Gastroesophageal sphincter (tissue), 4 donors: ENCODE measurements at regions not wholly inside any gene's neighbourhood (a gene's known extent, or its start where the extent isn't known, plus 50 kb on each side); places are given as distances from the start of the nearest gene placed in this dataset.

ENCODE experiments used
- ATAC-seq: fragments of 150-250 bp; one replicate; pipeline ENCODE4 v1.9.1; 2016; ENCODE audit warnings: mild to moderate bottlenecking, moderate library complexity
- H3K27ac ChIP-seq, 4 donors: fragments of 200-600 bp; sonication (generic) in 3 of 4; 1 replicate in 3 of 4; 2 replicates in 1 of 4; pipeline ENCODE4 v1.5.1; 2016 to 2019
- H3K27me3 ChIP-seq: fragments of 200-600 bp; sonication (generic); one replicate; pipeline ENCODE4 v1.5.1; 2019
- H3K36me3 ChIP-seq, 2 donors: fragments of 200-600 bp; sonication (generic); one replicate each; pipeline ENCODE4 v1.5.1; 2019; ENCODE audit warnings: control low read depth in 1 of 2
- H3K4me1 ChIP-seq, 3 donors: fragments of 200-600 bp; sonication (generic); 1 replicate in 2 of 3; 2 replicates in 1 of 3; pipeline ENCODE4 v1.5.1; 2016 to 2019; ENCODE audit warnings: control low read depth in 2 of 3
- H3K4me3 ChIP-seq, 2 donors: fragments of 200-600 bp; sonication (generic); one replicate each; pipeline ENCODE4 v1.5.1; 2019; ENCODE audit warnings: mild to moderate bottlenecking in 1 of 2, moderate library complexity in 1 of 2
- H3K9me3 ChIP-seq, 3 donors: fragments of 200-600 bp; sonication (generic); one replicate each; pipeline ENCODE4 v1.5.1; 2017 to 2019; ENCODE audit warnings: control low read depth in 2 of 3
- EP300 ChIP-seq: sonication (generic); formaldehyde crosslinking; IDR thresholded peaks from one replicate; pipeline ENCODE4 v1.6.1; 2017; ENCODE audit warnings: antibody characterized with exemption, mild to moderate bottlenecking
- POLR2A ChIP-seq, 2 donors: fragments of 450-650 bp; IDR thresholded peaks; one replicate each; pipeline ENCODE4 v1.6.1; 2017; ENCODE audit warnings: antibody characterized with exemption in 2 of 2, mild to moderate bottlenecking in 2 of 2, moderate library complexity in 1 of 2
- POLR2AphosphoS5 ChIP-seq: sonication (generic); formaldehyde crosslinking; IDR thresholded peaks from one replicate; pipeline ENCODE4 v1.6.1; 2017; ENCODE audit warnings: antibody characterized with exemption
- WGBS, 2 donors: methylation state at CpG; one replicate each; pipeline ENCODE4 v1.1.5; 2018; ENCODE audit warnings: low coverage in 1 of 2; 5-methylcytosine and 5-hydroxymethylcytosine counted together
- TF ChIP-seq, protein P1 (sequence below), 4 experiments: fragments of 200-600 bp in 2 of 4; fragments of 450-650 bp in 2 of 4; sonication (generic) in 1 of 4; IDR thresholded peaks; one replicate each; pipeline ENCODE4 v1.5.1; 2017 to 2019; ENCODE audit warnings: antibody characterized with exemption in 4 of 4, mild to moderate bottlenecking in 2 of 4, moderate library complexity in 2 of 4

DNA sequence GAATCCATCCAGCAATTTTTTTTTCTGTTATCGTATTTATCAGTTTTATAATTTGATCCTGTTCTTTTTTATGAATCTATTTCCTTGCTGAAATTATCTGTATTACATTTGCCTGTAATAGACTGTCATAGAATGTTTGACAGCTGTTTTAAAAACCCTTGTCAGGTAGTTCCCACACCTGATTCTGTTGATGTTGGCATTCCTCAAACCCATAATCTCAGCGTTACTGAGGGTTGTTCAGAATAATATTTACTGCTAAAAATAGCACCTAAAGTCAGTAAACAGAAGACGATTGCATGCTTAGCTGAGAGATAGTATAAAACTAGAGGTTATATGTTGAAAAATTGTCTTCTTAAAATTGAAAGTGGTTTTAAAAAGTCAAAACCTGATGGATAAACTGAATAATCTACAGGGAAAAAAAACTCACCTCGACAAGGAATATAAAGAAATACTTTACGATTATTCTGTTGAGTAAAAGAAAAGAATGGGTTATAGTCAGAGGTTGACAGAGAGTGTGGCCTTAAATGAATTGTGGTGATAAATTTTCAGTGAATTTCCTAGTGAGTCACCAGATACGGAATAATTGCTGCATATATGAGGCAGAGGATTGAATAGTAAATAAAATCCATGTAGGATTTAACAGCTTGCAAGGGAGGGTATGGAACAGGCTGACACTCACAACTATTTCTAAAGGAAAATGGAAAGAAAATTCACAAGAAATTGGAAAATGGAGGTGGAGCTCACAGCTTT lies 824.1 kb upstream of the IGFBP3 start:
- ATAC-seq = no peak
- TF ChIP-seq POLR2AphosphoS5 (no peak), EP300 (no peak), POLR2A (IDR thresholded peaks at IDR 0.05) (no peak)
- TF ChIP-seq, protein P1, sequence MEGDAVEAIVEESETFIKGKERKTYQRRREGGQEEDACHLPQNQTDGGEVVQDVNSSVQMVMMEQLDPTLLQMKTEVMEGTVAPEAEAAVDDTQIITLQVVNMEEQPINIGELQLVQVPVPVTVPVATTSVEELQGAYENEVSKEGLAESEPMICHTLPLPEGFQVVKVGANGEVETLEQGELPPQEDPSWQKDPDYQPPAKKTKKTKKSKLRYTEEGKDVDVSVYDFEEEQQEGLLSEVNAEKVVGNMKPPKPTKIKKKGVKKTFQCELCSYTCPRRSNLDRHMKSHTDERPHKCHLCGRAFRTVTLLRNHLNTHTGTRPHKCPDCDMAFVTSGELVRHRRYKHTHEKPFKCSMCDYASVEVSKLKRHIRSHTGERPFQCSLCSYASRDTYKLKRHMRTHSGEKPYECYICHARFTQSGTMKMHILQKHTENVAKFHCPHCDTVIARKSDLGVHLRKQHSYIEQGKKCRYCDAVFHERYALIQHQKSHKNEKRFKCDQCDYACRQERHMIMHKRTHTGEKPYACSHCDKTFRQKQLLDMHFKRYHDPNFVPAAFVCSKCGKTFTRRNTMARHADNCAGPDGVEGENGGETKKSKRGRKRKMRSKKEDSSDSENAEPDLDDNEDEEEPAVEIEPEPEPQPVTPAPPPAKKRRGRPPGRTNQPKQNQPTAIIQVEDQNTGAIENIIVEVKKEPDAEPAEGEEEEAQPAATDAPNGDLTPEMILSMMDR (IDR thresholded peaks at IDR 0.05) = no peak
- 46 to 55% methylated on average over 6 of the region's 6 CpGs for WGBS, 2 donors

DNA sequence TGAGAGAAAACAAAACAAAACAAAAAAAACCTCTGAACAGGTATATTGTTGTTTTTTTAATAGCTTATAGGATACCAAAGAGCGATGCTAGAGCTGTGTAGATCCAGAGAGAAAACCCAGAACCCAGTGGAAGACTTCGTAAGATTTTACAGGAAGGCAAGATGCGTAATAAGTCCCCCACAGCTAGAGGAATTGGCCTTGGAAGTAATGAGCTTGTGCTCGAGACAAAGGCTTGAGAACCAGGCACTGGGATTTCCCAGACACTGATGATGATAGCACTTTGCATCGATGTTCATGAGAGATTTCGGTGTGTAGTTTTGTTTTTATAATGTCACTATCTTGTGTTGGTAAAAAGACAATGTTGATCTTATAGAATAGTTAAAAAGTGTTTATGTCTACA lies 821.5 kb upstream of the IGFBP3 start:
- Histone ChIP-seq H3K27me3 (no peaks in the 10 kb centered on the region), H3K27ac (no peak overlapping the region), H3K9me3 (no peaks in the 10 kb centered on the region), H3K36me3 (no peaks in the 10 kb centered on the region), H3K4me1 (peaks cover 0 to 23% (median 0%) of the 10 kb centered on the region in 3 donors), H3K4me3 (no peak overlapping the region)
- TF ChIP-seq POLR2AphosphoS5 = no peak
- TF ChIP-seq EP300 = no peak
- ATAC-seq = no peak
- 87 to 100% methylated on average over 4 to 6 of the region's 6 CpGs for WGBS, 2 donors

More for the DNA sequence above, 824.1 kb upstream of the IGFBP3 start:
- no peaks in the 10 kb centered on the region for H3K9me3 ChIP-seq
- no peak overlapping the region for H3K4me3 ChIP-seq
- no peak overlapping the region for H3K27ac ChIP-seq
- H3K27me3 ChIP-seq = no peaks in the 10 kb centered on the region
- peaks cover 0 to 12% (median 0%) of the 10 kb centered on the region in 3 donors for H3K4me1 ChIP-seq
- no peaks in the 10 kb centered on the region for H3K36me3 ChIP-seq

DNA sequence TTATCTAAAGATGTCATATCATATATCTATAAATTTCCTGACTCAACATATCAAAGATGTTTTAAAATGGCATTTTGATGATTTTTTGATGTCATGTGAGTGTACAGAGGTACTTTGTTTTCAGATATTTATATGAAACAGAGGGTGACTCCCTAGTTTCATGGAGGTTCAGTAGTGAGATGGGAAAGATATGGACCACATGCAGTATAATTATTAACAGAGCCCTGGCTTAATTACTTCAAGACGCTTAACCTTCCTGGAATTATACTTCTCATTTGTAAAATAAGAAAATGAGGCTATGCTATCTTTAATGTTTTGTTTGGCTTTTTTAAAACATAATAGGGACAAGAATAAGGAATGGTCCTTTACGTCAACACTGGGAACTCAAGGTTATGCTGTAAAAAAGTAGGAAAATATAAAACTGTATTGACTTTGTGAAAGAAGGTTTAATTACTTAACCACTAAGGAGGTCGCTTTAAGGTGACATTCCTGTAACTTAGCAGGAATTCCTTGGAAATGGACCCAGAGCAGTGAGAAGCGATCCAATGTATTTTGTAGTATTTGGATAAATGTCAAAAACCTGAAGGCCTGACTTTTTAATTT lies 821.0 kb upstream of the IGFBP3 start:
- WGBS, 2 donors = 59 to 81% methylated on average over 4 of the region's 4 CpGs
- H3K36me3 ChIP-seq = no peaks in the 10 kb centered on the region
- no peak overlapping the region for H3K27ac ChIP-seq
- TF ChIP-seq POLR2A (IDR thresholded peaks at IDR 0.05) (no peak), POLR2AphosphoS5 (no peak), EP300 (no peak)
- TF ChIP-seq, protein P1 (IDR thresholded peaks at IDR 0.05) = no peak
- peaks cover 0 to 23% (median 0%) of the 10 kb centered on the region in 3 donors for H3K4me1 ChIP-seq
- ATAC-seq = no peak
- H3K4me3 ChIP-seq = no peak overlapping the region
- no peaks in the 10 kb centered on the region for H3K9me3 ChIP-seq
- H3K27me3 ChIP-seq = no peaks in the 10 kb centered on the region

DNA sequence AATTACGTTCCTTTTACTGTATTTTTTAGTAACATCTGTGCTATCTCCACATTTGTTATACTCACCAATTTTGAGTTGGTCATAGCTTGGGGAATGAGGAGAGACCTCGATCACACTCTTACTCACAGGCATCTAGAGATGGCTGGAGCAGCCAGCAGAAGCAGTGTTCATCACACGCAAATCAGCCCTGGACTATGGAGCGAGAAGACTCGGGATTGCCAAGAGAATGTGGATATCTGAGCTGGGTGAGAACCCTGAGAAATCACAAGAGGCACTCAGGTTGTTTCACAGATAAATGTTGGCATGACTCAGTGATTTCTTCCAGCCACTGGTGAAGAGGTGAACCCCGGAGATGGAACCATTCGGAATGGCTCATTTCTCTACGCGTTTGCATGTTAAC lies 820.1 kb upstream of the IGFBP3 start:
- ATAC-seq = no peak

DNA sequence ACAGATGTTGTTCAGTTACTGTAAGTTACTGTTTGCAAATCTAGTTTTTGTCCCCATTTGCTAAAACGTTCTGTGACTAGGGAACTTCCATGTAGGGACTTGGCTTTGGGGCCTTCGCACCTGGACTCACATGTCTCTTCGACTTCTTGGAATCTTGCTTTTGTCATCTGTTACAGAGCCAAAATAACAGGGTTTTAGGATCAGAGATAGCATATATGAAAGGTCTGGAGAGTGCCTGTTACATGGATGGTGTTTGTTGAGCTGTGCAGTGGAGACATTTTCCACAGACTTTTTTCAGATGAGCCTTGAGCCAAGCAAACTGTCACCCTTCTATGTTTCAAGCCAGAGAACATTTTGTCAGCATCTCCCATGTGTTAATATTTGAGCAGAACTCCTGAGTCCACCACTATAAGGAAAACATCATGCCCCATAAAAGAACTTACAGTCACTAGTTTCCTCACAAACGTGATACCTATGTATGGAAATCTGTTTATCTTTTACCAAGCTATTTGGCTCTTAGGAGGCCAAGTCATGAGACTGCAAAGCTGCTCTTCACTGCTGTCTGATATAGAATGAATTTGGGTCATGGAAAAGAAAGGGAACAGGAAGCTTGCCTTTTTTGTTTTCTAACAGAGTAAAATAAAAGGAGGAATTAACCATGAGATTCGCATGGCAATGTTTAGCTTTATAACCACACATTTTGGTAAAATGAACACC lies 818.6 kb upstream of the IGFBP3 start:
- TF ChIP-seq, protein P1 (IDR thresholded peaks at IDR 0.05) = no peak
- no peak for TF ChIP-seq POLR2AphosphoS5
- Histone ChIP-seq H3K9me3 (no peaks in the 10 kb centered on the region), H3K4me1 (peaks cover 0 to 18% (median 0%) of the 10 kb centered on the region in 3 donors), H3K27ac (peak overlapping the region; percentile 32 to 68 (median 57)), H3K27me3 (no peaks in the 10 kb centered on the region), H3K36me3 (no peaks in the 10 kb centered on the region), H3K4me3 (no peak overlapping the region)
- ATAC-seq = peak; percentile 36
- 47 to 70% methylated on average over 3 to 5 of the region's 5 CpGs for WGBS, 2 donors

More for the DNA sequence above, 820.1 kb upstream of the IGFBP3 start:
- Histone ChIP-seq H3K27ac (no peak overlapping the region), H3K36me3 (no peaks in the 10 kb centered on the region), H3K4me3 (no peak overlapping the region), H3K9me3 (no peaks in the 10 kb centered on the region), H3K27me3 (no peaks in the 10 kb centered on the region), H3K4me1 (peaks cover 0 to 23% (median 0%) of the 10 kb centered on the region in 3 donors)
- WGBS, 2 donors = 97 to 100% methylated on average over 4 to 8 of the region's 9 CpGs
- TF ChIP-seq EP300 (no peak), POLR2AphosphoS5 (no peak), POLR2A (IDR thresholded peaks at IDR 0.05) (no peak)
- TF ChIP-seq, protein P1 (IDR thresholded peaks at IDR 0.05) = no peak
